RWPE1 (cell line): ENCODE measurements at regions not wholly inside any gene's neighbourhood (a gene's known extent, or its start where the extent isn't known, plus 50 kb on each side); places are given as distances from the start of the nearest gene placed in this dataset.

ENCODE experiments used
- CTCF ChIA-PET: fragments of 350-600 bp; sonication (Branson Sonifier 250); formaldehyde crosslinking; extraction: SDS; loops from one replicate; lab custom pipeline; 2021; lab: Yijun Ruan, JAX
- POLR2A ChIA-PET: fragments of 400-600 bp; formaldehyde crosslinking; extraction: SDS; loops from one replicate; lab custom pipeline; 2020; ENCODE audit warnings: antibody characterized with exemption; ENCODE audit not compliant: low non-redundant PET; lab: Yijun Ruan, JAX
- DNase-seq: peaks from one replicate; pipeline ENCODE4 v3.0.0; 2012; ENCODE audit warnings: low spot score
- H3K27ac ChIP-seq: fragments of 450-650 bp; 2 replicates; pipeline ENCODE4 v1.5.1; 2017
- TF ChIP-seq, protein P1 (sequence below): fragments of 450-650 bp; conservative IDR thresholded peaks from 2 replicates; pipeline ENCODE4 v1.5.1; 2017; ENCODE audit warnings: low read depth, mild to moderate bottlenecking

DNA sequence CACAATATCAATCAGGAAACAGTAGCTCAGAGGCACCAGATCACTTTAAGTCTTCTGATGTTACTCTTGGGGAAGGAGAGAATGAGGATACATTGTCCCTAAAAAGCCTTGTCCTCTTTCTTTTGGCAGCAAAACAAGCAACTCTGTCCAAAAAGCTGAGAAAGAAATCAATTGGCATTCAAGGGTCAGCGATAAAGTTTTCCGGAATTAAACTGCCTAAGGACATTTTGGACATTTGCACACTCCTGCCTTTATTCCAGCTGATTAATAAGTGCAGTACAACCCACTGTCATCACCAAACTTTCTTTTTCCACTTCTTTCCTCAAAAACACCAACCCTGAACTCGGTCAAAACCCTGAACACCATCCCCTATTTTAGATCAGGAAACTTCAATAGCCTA, 85.8 kb upstream of the FAM9A start:
- no peak for DNase-seq
- TF ChIP-seq, protein P1, sequence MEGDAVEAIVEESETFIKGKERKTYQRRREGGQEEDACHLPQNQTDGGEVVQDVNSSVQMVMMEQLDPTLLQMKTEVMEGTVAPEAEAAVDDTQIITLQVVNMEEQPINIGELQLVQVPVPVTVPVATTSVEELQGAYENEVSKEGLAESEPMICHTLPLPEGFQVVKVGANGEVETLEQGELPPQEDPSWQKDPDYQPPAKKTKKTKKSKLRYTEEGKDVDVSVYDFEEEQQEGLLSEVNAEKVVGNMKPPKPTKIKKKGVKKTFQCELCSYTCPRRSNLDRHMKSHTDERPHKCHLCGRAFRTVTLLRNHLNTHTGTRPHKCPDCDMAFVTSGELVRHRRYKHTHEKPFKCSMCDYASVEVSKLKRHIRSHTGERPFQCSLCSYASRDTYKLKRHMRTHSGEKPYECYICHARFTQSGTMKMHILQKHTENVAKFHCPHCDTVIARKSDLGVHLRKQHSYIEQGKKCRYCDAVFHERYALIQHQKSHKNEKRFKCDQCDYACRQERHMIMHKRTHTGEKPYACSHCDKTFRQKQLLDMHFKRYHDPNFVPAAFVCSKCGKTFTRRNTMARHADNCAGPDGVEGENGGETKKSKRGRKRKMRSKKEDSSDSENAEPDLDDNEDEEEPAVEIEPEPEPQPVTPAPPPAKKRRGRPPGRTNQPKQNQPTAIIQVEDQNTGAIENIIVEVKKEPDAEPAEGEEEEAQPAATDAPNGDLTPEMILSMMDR = no peak
- no peak overlapping the region for H3K27ac ChIP-seq
- CTCF ChIA-PET = no interaction called here
- POLR2A ChIA-PET = no interaction called here

DNA sequence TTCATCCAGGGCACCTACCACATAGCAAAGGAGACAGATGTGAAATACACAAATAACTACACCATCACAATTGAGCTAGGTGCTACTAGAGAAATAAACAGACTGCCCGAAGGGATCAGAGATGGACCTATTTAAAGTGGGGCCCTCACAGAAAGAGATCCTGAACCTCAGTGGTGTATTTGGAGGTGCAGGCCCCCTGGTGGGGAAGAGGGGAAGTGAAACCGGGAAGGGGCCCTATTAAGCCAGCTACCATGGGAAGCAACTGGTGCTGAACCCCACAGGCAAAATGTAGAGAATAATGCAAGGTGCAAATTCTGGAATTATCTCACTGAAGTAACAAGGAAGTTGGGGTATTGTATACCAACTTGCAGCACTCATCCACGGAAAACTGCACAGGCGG, 78.6 kb upstream of the FAM9A start:
- CTCF ChIA-PET = interaction anchor here (0.8 kb wide), 1 partner anchor 952 kb away, joined by 3 read pairs; no protein-coding TSS in a partner anchor
- no peak overlapping the region for H3K27ac ChIP-seq
- TF ChIP-seq, protein P1 = peak; percentile 39; the same call in 1 of the 2 replicates
- POLR2A ChIA-PET = no interaction called here
- DNase-seq = peak; percentile 16

DNA sequence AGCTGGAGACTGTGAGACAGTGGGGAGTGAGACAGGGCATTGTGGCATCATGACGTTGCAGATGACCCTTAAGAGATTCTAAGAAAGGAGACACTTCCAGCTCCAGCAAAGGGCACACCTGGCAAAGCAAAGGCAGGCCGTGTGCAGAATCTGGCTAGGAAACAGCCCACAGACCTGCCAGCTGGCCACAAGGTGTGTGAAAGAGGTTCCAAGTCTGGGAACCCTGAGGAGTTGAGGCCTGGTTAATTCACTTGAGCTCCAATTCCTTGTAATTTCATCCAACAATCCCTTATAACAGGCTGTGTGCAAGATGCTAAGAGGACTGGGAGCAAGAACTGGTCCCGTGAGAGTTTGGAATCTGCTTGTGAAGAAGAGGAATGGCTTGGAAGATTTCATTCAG, 72.8 kb upstream of the FAM9A start:
- no peak overlapping the region for H3K27ac ChIP-seq
- TF ChIP-seq, protein P1 = no peak
- ChIA-PET CTCF (no interaction called here), POLR2A (no interaction called here)
- no peak for DNase-seq

DNA sequence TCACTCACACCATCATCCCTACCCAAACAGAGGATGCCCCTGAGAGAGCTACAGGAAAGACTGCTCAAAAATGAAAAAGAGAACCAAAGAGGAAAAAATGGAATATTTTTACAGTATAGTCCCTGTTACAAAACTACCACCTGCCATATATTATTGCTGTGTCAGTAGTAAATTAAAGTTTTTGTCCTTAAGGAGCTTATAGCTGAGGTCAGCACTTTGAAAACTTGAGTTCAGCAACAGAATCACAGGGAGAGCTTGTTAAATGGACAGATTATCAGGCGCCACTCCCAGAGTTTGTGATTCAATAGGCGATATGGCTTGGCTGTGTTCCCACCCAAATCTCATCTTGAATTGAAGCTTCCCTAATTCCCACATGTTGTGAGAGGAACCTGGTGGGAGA, 71.9 kb upstream of the FAM9A start:
- ChIA-PET CTCF (no interaction called here), POLR2A (no interaction called here)
- TF ChIP-seq, protein P1 = no peak
- DNase-seq = no peak
- H3K27ac ChIP-seq = no peak overlapping the region

DNA sequence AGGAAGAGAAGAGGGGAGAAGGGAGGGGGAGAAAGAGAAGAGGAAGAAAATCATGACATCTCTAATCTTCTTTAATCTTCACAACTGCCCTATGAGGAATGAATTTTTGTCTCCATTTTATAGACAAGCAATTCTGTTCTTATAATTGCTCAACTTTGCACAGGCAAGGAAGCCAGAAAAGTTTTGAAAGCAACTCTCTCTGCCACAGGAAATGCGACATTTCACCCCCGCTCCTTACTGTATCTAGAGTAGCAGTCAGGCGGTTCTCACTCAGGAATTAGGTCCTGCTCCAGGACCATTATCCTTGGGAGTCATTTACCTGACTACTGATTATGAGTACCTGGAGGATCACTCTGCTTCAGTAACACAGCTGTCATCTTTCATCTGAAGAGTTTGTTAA, 69.2 kb upstream of the FAM9A start:
- ChIA-PET POLR2A (no interaction called here), CTCF (no interaction called here)
- TF ChIP-seq, protein P1 = no peak
- no peak for DNase-seq
- no peak overlapping the region for H3K27ac ChIP-seq

DNA sequence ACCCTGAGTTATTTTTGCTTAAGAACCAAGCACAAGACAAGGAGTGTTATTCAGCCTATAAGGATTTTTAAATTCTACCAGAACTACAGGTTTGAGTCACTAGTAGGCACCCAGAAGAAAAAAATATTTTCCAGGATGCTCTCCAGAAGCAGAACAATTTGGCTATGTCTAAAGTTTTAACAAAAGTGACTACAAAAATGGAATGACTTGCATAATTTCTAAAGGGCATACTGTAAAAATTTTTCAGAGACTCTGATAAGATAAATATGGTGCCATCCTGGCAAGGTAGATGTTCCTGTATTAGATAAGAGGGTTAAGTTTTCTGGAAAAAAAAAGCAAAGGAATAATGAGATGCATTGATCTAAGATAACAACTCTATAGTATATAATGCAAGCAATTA, 68.6 kb upstream of the FAM9A start:
- TF ChIP-seq, protein P1 = no peak
- DNase-seq = no peak
- no peak overlapping the region for H3K27ac ChIP-seq
- ChIA-PET CTCF (no interaction called here), POLR2A (no interaction called here)
